ENCODE measurements at regions not wholly inside any gene's neighbourhood (a gene's known extent, or its start where the extent isn't known, plus 50 kb on each side); places are given as distances from the start of the nearest gene placed in this dataset.

GRCh38 chr17:55617441-55617840, 105.2 kb downstream of the TMEM100 start:
- POLR2A ChIA-PET (ENCODE audit: low non-redundant PET), result no interaction called here
- no peak overlapping the region for H3K27ac ChIP-seq
- CTCF ChIA-PET, result interaction anchor here (0.7 kb wide), 1 partner anchor 24 kb away, joined by 3 read pairs; no protein-coding TSS in a partner anchor
- DNase-seq (ENCODE audit: low spot score), result no peak
- TF ChIP-seq CTCF (conservative IDR thresholded peaks at IDR 0.05; ENCODE audit: low read depth), result no peak

DNA sequence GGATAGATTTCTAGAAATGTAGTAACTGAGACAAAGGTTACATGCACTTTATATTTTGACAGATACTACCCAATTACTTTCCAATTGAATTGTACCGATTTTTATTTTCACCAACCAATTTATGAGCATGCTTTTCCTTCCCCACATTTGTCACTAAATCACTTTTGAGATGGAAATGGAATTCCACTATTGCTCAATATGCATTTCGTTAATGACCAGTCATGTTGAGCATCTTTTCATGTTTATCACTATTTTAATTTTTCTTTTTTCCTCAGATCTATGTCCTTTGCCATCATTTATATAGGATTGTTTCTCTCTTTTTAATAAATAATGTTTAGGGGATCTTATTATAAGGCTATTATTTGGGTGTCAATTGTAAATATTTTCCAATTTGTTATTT, 102.8 kb upstream of the SMIM36 start:
- no peak overlapping the region for H3K27ac ChIP-seq
- no peak for DNase-seq (ENCODE audit: low spot score)
- ChIA-PET CTCF (interaction anchor here (0.5 kb wide), 1 partner anchor 24 kb away, joined by 9 read pairs; no protein-coding TSS in a partner anchor), POLR2A (ENCODE audit: low non-redundant PET) (no interaction called here)
- no peak for TF ChIP-seq CTCF (conservative IDR thresholded peaks at IDR 0.05; ENCODE audit: low read depth)

DNA sequence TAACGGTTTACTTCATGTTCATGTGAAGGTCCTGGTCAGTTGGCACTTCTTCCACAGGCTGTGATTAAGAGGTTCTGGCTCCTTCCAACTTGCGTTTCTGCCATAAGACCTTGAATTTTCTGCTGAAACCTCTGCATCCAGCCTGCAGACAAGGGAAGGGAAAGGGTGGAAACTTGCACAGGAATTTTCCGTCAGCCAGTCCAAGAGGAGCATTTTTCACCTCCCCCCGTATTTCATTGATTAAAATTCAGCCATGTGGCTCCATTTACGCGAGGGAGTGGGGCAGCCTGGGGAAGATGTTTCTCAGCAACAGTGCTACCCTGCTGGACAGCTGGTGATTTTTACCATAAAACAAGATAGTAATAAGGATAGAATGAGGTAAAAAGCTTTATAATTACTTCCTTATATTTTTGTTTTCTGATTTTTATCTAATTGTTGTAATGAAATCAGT, 101.5 kb upstream of the SMIM36 start:
- no peak for DNase-seq (ENCODE audit: low spot score)
- CTCF ChIA-PET, result no interaction called here
- H3K27ac ChIP-seq, result no peak overlapping the region
- POLR2A ChIA-PET (ENCODE audit: low non-redundant PET), result no interaction called here
- no peak for TF ChIP-seq CTCF (conservative IDR thresholded peaks at IDR 0.05; ENCODE audit: low read depth)

- CTCF ChIA-PET, result interaction anchor here (0.6 kb wide), 2 partner anchors 108 to 214 kb away, joined by 3 to 4 read pairs; no protein-coding TSS in a partner anchor
- POLR2A ChIA-PET (ENCODE audit: low non-redundant PET), result no interaction called here
- no peak overlapping the region for H3K27ac ChIP-seq
- DNase-seq (ENCODE audit: low spot score), result no peak
- no peak for TF ChIP-seq CTCF (conservative IDR thresholded peaks at IDR 0.05; ENCODE audit: low read depth)
Observed at GRCh38 chr17:55607731-55608341, 96.6 kb upstream of the SMIM36 start.

GRCh38 chr17:55606488-55606815, 95.2 kb upstream of the SMIM36 start:
- TF ChIP-seq CTCF (conservative IDR thresholded peaks at IDR 0.05; ENCODE audit: low read depth), result no peak
- no peak for DNase-seq (ENCODE audit: low spot score)
- CTCF ChIA-PET, result interaction anchor here (0.6 to 1.5 kb wide), 2 partner anchors 80 to 92 kb away, joined by 3 read pairs; no protein-coding TSS in a partner anchor
- H3K27ac ChIP-seq, result no peak overlapping the region
- POLR2A ChIA-PET (ENCODE audit: low non-redundant PET), result no interaction called here

GRCh38 chr17:55605705-55606487, 94.6 kb upstream of the SMIM36 start:
- TF ChIP-seq CTCF (conservative IDR thresholded peaks at IDR 0.05; ENCODE audit: low read depth), result no peak
- ChIA-PET POLR2A (ENCODE audit: low non-redundant PET) (no interaction called here), CTCF (interaction anchor here (0.6 to 1.5 kb wide), 2 partner anchors 80 to 91 kb away, joined by 3 read pairs; no protein-coding TSS in a partner anchor)
- H3K27ac ChIP-seq, result no peak overlapping the region
- no peak for DNase-seq (ENCODE audit: low spot score)

All from RWPE1 (cell line).